SK-N-MC (cell line): ENCODE measurements at regions not wholly inside any gene's neighbourhood (a gene's known extent, or its start where the extent isn't known, plus 50 kb on each side); places are given as distances from the start of the nearest gene placed in this dataset.

Experiments used
- DNase-seq: peaks from one replicate; pipeline ENCODE4 v3.0.0-alpha.2; 2011; ENCODE audit warnings: low read depth, low spot score
- H3K27ac ChIP-seq: fragments of 200-600 bp; sonication (generic); 2 replicates; pipeline ENCODE4 v1.5.1; 2016; ENCODE audit warnings: mixed run types
- H3K36me3 ChIP-seq: fragments of 200-600 bp; sonication (generic); 2 replicates; pipeline ENCODE4 v1.6.1; 2017; ENCODE audit warnings: antibody characterized with exemption, low read length, mixed read lengths; ENCODE audit not compliant: insufficient read depth
- H3K4me3 ChIP-seq: fragments of 200-600 bp; sonication (generic); 2 replicates; pipeline ENCODE4 v1.5.1; 2016
- H3K9ac ChIP-seq: fragments of 200-600 bp; sonication (generic); 2 replicates; pipeline ENCODE4 v1.8.0; 2017; ENCODE audit warnings: mixed run types, mixed read lengths; ENCODE audit not compliant: insufficient read length
- H3K9me3 ChIP-seq: fragments of 200-600 bp; sonication (generic); 2 replicates; pipeline ENCODE4 v1.6.1; 2017; ENCODE audit warnings: low read depth, mild to moderate bottlenecking, antibody characterized with exemption, low read length, moderate library complexity, mixed read lengths
- EZH2 ChIP-seq: fragments of 200-600 bp; sonication (generic); IDR thresholded peaks from one replicate; pipeline ENCODE4 v1.6.1; 2017; ENCODE audit warnings: antibody characterized with exemption
- FOXP2 ChIP-seq: optimal IDR thresholded peaks from 2 replicates; pipeline ENCODE3; 2011; ENCODE audit warnings: mild to moderate bottlenecking, moderate library complexity; ENCODE audit not compliant: insufficient read depth; ENCODE audit errors: extremely low read length, control extremely low read depth
- POLR2AphosphoS5 ChIP-seq: IDR thresholded peaks from 2 replicates; pipeline ENCODE4 v1.6.1; 2012; ENCODE audit warnings: mild to moderate bottlenecking, low read depth, low read length, borderline replicate concordance

- TF ChIP-seq EZH2 (no peak), POLR2AphosphoS5 (no peak), FOXP2 (no peak)
- Histone ChIP-seq H3K36me3 (no peaks in the 10 kb centered on the region), H3K27ac (no peak overlapping the region), H3K9me3 (no peaks in the 10 kb centered on the region), H3K4me3 (no peak overlapping the region), H3K9ac (no peak overlapping the region)
- DNase-seq = no peak
These were observed 428.6 kb upstream of the ADAMTSL1 start for GRCh38 chr9:18045326-18045725.

- Histone ChIP-seq H3K4me3 (no peak overlapping the region), H3K9ac (no peak overlapping the region), H3K27ac (no peak overlapping the region), H3K36me3 (no peaks in the 10 kb centered on the region), H3K9me3 (no peaks in the 10 kb centered on the region)
- DNase-seq = no peak
- no peak for TF ChIP-seq EZH2
- TF ChIP-seq POLR2AphosphoS5 = no peak
- no peak for TF ChIP-seq FOXP2
These were observed 427.9 kb upstream of the ADAMTSL1 start for GRCh38 chr9:18046068-18046467.

- TF ChIP-seq EZH2 (no peak), FOXP2 (no peak), POLR2AphosphoS5 (no peak)
- Histone ChIP-seq H3K36me3 (no peaks in the 10 kb centered on the region), H3K27ac (no peak overlapping the region), H3K4me3 (no peak overlapping the region), H3K9ac (no peak overlapping the region), H3K9me3 (no peaks in the 10 kb centered on the region)
- DNase-seq = no peak
These were observed 422.3 kb upstream of the ADAMTSL1 start for GRCh38 chr9:18051638-18052037.

GRCh38 chr9:18052060-18052459, 421.9 kb upstream of the ADAMTSL1 start:
- DNase-seq = no peak
- H3K27ac ChIP-seq = no peak overlapping the region
- TF ChIP-seq FOXP2 (no peak), EZH2 (no peak), POLR2AphosphoS5 (no peak)
- no peak overlapping the region for H3K4me3 ChIP-seq
- H3K36me3 ChIP-seq = no peaks in the 10 kb centered on the region
- H3K9me3 ChIP-seq = no peaks in the 10 kb centered on the region
- H3K9ac ChIP-seq = no peak overlapping the region

GRCh38 chr9:18056269-18056992, 417.5 kb upstream of the ADAMTSL1 start:
- H3K9me3 ChIP-seq = no peaks in the 10 kb centered on the region
- TF ChIP-seq FOXP2 (no peak), EZH2 (no peak), POLR2AphosphoS5 (no peak)
- H3K9ac ChIP-seq = no peak overlapping the region
- no peak for DNase-seq
- no peaks in the 10 kb centered on the region for H3K36me3 ChIP-seq
- H3K27ac ChIP-seq = no peak overlapping the region
- H3K4me3 ChIP-seq = no peak overlapping the region

GRCh38 chr9:18056993-18057369, 417.0 kb upstream of the ADAMTSL1 start:
- TF ChIP-seq POLR2AphosphoS5 = no peak
- no peaks in the 10 kb centered on the region for H3K36me3 ChIP-seq
- no peak overlapping the region for H3K9ac ChIP-seq
- H3K27ac ChIP-seq = no peak overlapping the region
- no peak for DNase-seq
- no peak overlapping the region for H3K4me3 ChIP-seq
- no peaks in the 10 kb centered on the region for H3K9me3 ChIP-seq

GRCh38 chr9:18058564-18059442, 415.1 kb upstream of the ADAMTSL1 start:
- Histone ChIP-seq H3K4me3 (no peak overlapping the region), H3K9me3 (no peaks in the 10 kb centered on the region), H3K9ac (no peak overlapping the region), H3K36me3 (no peaks in the 10 kb centered on the region), H3K27ac (no peak overlapping the region)
- TF ChIP-seq EZH2 (no peak), FOXP2 (no peak), POLR2AphosphoS5 (no peak)
- no peak for DNase-seq

GRCh38 chr9:18059447-18059846, 414.5 kb upstream of the ADAMTSL1 start:
- H3K9ac ChIP-seq = no peak overlapping the region
- no peak for DNase-seq
- TF ChIP-seq EZH2 (no peak), FOXP2 (no peak), POLR2AphosphoS5 (no peak)
- H3K9me3 ChIP-seq = no peaks in the 10 kb centered on the region
- no peaks in the 10 kb centered on the region for H3K36me3 ChIP-seq
- H3K27ac ChIP-seq = no peak overlapping the region
- H3K4me3 ChIP-seq = no peak overlapping the region

GRCh38 chr9:18060269-18060934, 413.6 kb upstream of the ADAMTSL1 start:
- Histone ChIP-seq H3K9ac (no peak overlapping the region), H3K36me3 (no peaks in the 10 kb centered on the region), H3K27ac (no peak overlapping the region), H3K4me3 (no peak overlapping the region), H3K9me3 (no peaks in the 10 kb centered on the region)
- TF ChIP-seq EZH2 = no peak
- no peak for DNase-seq
